GM21619 (cell line): ENCODE measurements at regions not wholly inside any gene's neighbourhood (a gene's known extent, or its start where the extent isn't known, plus 50 kb on each side); places are given as distances from the start of the nearest gene placed in this dataset.
"Not testable (repeated sequence)": the region's sequence is repeated elsewhere in the genome, so short reads cannot be mapped to it uniquely, and the experiment has no call there.

Source experiments
- ATAC-seq: cut with Tn5 transposase; IDR thresholded peaks from one replicate; pipeline ENCODE4 v1.9.1; 2021; ENCODE audit not compliant: unreplicated experiment

- no peak for ATAC-seq
Measured at GRCh38 chr2:55772109-55772980, 78.7 kb upstream of the PNPT1 start.

- no peak for ATAC-seq
Measured at GRCh38 chr2:55771612-55772011, 78.0 kb upstream of the PNPT1 start.

DNA sequence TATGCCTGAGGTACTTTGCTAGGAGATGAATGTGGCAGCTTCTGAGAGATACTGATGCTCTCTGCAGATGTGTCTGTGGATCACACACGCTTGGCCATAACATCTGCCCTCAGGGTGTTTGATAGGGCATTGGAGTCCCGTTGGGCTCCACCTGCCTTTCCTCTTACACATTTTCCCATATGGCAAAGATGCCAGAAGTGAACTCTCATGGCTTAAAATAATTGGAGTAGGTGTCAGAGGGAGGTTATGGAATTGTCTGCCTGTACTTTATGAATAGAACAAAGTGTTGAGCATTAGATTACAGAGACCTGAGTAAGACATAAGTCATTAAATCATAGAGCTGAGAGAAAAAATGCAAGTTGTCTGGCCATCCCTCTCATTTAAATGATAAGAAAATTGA lies 75.3 kb upstream of the PNPT1 start:
- ATAC-seq: no peak

- no peak for ATAC-seq
Measured at GRCh38 chr2:55766947-55767346, 73.3 kb upstream of the PNPT1 start.

DNA sequence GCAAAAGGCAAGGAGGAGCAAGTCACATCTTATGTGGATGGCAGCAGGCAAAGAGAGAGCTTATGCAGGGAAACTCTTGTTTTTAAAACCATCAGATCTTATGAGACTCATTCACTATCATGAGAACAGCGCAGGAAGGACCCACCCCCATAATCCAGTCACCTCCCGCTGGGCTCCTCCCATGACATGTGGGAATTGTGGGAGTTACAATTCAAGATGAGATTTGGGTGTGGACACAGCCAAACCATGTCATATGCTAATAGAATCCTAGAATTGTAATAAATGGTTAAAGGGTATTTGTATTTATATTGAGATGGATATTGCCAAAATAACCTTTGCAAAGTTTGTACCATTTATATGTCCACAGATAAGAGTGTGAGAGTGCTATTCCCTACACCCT lies 72.1 kb upstream of the PNPT1 start:
- not testable (repeated sequence) for ATAC-seq

GRCh38 chr2:55763721-55764120 lies 70.1 kb upstream of the PNPT1 start:
- ATAC-seq: no peak

- ATAC-seq: no peak
Measured at GRCh38 chr2:55761526-55761925, 67.9 kb upstream of the PNPT1 start.

DNA sequence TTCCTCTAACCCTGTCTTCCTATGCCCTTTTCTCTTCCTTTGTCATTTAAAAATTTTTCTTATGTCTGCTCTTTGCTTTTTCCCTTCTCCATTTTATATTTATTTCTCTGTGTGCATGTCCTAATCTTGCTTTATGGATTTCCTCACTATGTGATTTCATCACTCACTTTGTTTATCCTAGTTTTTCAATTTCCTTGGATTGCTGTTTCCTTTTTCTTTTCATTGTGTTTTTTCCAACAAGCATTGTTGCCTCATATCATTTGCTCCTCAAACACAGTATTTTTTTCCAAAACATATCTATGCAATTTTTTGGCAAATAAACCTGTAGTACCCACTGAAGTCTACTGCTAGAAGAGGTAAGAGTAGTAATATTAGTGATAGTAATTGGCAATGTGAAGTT lies 67.4 kb upstream of the PNPT1 start:
- ATAC-seq: no peak

DNA sequence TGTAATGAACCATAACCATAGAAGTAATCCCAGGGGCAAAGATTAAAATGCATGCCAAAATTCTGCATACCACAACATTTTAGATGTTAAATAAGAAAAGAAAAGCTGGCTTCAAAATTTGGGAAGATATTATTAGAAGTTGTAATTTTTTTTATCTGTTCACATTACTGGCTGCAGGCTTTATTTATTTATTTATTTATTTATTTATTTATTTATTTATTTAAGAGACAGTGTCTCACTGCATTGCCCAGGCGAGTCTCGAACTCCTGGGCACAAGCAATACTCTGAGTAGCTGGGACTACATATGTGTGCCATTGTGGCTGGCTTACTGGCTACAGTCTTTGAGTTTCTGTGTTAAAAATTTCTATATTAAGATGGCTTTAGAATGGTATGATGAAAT lies 66.5 kb upstream of the PNPT1 start:
- ATAC-seq: no peak

GRCh38 chr2:55759271-55759921 lies 65.8 kb upstream of the PNPT1 start:
- ATAC-seq: no peak

DNA sequence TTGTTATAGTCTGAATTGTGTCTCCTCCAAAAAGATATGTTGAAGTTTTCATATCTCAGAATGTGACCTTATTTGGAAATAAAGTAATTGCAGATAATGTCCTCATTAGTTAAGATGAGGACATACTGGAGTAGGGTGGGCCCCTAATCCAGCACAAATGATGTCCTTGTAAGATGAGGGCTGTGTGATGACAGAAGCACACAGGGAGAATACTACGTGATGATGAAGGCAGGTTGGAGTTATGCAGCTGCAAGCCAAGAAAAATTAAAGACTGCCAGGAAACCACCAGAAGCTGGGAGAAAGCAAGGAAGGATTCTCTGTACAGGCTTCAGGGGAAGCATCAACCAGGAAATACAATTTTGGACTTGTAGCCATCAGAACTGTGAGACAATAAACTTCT lies 58.3 kb upstream of the PNPT1 start:
- no peak for ATAC-seq

DNA sequence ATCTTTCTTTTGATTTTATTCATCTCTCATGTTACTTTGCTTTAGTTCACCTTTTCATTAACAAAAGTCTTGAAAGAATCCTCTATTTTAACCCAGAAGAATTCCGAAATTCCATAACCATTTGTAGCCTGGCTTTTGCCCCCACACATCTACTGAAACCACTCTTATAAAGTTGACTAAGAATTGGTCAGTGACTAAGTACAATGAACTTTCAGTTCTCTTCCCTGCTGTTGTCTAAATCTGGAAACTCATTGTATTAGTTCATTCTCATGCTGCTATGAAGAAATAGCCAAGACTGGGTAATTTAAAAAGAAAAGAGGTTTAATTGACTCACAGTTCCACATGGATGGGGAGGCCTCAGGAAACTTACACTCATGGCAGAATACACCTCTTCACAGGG lies 49.9 kb upstream of the PNPT1 start:
- ATAC-seq: peak; percentile 53
